GM21576 (cell line): ENCODE measurements at regions not wholly inside any gene's neighbourhood (a gene's known extent, or its start where the extent isn't known, plus 50 kb on each side); places are given as distances from the start of the nearest gene placed in this dataset.

Experiments used
- ATAC-seq: cut with Tn5 transposase; IDR thresholded peaks from one replicate; pipeline ENCODE4 v1.9.1; 2021; ENCODE audit warnings: mild to moderate bottlenecking, moderate library complexity; ENCODE audit not compliant: unreplicated experiment

- ATAC-seq: no peak
Measured at GRCh38 chr2:74063486-74063885, 78.8 kb downstream of the TET3 start.

GRCh38 chr2:74065456-74065855, 80.7 kb downstream of the TET3 start:
- ATAC-seq: no peak

- no peak for ATAC-seq
Measured at GRCh38 chr2:74066491-74067203, 81.1 kb downstream of the BOLA3 start.

DNA sequence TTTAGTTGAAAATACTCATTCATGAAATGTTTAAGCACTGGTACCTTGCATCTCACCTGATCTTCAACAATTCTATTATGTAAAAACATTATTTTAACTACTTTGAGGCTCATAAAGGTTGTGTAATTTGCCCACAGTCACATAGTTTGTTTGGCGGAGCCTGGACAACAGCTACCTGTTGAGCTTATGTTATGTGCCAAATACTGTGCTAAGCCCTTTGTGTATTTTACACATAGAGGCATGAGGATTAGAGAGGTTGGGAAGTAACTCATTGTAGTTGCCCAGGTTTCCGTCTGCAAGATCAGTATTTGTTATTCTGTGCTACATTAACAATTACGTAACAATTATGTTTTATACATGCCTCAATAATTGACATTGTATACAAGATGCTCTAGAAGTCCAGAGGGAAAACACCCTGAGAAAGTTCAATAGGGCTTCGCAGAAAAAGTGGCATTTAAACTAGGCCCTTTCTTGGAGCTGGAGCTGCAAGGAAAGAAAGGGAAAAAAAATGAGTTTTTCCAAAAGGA, 80.4 kb downstream of the BOLA3 start:
- ATAC-seq: no peak

DNA sequence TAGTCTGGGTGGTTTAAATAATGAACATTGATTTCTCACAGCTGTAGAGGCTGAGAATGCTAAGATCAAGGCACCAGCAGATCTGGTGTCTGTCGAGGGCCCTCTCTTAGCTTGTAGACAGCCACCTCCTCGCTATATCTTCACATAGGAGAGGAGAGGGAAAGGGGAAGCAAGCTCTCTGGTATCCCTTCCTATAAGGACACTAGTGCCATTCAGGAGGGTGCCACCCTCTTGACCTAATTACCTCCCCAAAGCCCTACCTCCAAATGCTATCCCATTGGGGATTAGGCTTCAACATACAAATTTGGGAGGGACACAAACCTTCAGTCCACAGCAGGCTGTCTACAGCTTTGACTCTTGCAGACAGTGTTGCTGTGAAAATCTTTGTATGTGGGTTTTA, 76.7 kb downstream of the BOLA3 start:
- no peak for ATAC-seq

DNA sequence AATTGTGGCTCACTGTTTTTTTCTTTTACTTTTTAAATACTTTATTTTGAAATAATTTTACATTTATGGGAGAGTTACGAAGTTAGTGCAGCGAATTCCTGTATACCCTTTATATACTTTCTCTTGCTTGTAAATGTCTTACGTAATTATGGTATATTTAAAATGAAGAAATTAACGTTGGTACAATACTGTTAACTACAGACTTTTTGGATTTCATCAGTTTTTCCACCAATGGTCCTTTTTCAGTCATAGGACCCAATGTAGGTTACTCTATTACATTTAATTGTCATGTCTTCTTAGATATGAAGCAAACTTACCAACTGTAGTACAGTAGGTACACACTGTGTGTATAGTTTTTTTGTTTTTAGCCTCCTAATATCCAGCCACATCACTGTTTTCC, 76.3 kb downstream of the BOLA3 start:
- no peak for ATAC-seq

- no peak for ATAC-seq
Measured at GRCh38 chr2:74072565-74072964, 75.1 kb downstream of the BOLA3 start.

DNA sequence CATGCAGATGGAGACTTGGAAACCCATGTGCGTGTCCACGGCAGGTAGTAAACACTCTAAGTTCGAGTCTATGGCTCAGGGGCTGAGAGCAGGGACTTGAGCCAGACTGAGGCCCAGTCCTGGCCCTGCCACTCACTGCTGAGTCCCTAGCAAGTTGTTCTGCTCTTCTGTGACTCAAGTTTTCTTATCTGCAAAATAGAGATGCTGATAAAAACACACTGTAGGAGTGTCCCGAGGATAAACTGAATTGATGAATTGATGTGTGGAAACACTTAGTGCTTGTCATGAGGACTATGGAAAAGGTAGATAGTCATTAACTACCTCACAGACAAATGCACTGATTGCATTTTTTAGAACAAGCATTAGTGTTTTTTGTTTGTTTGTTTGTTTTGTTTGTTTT, 73.2 kb downstream of the BOLA3 start:
- no peak for ATAC-seq

DNA sequence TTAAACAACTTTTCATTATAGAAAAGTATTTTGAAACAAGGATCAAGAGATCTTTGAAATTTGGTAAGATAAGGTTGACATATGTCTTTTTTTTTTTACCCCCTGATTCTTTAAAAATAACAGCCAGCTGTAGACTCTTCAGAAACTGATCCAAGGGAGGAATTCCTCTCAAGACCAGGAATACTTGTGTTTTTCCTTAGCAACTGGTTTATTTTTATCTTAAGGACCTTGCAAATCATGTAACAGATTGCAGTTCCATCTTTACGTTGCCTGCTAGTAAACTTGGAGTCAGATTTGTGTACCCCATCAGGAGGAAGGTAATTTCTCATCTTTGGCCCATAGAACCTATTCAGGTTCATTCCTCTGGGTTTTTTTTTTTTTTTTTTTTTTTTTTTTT, 71.6 kb downstream of the BOLA3 start:
- ATAC-seq: no peak

DNA sequence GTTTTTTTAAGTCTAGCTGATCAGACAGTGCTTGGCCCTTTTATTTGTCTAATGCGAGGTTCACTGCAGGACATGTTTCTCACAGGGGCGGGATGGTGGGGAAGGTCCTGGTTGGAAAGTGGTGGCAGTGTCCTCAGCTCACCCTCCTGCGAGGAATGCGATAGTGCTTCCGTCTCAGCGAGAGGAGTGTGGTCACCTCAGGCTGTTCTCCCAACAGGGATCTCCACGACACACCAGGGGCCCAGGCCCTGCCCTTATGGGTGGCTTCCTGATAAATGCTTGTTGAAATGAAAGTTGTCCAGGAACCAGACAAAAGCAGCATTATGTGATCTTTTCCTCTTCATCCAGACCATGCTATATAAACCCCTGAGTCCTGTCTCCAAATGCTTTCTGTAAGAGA, 70.1 kb downstream of the BOLA3 start:
- ATAC-seq: no peak

DNA sequence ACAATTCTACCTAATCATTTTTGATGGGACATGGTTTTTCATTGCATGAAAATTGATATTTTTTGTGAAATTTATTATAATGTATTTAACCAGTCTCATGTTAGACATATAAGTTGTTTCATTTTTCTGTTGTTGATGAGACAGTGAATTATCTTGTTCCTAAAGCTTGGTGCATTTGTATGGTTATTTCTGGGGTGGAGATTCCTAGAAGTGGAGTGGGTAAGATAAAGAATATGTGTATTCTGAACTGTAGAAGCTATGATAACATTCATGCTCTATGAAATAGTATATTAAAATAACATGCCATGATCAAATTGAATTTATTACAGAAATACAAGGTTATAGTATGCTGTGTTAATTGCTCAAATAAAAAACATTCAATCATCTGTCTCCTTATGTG, 69.2 kb downstream of the BOLA3 start:
- no peak for ATAC-seq

DNA sequence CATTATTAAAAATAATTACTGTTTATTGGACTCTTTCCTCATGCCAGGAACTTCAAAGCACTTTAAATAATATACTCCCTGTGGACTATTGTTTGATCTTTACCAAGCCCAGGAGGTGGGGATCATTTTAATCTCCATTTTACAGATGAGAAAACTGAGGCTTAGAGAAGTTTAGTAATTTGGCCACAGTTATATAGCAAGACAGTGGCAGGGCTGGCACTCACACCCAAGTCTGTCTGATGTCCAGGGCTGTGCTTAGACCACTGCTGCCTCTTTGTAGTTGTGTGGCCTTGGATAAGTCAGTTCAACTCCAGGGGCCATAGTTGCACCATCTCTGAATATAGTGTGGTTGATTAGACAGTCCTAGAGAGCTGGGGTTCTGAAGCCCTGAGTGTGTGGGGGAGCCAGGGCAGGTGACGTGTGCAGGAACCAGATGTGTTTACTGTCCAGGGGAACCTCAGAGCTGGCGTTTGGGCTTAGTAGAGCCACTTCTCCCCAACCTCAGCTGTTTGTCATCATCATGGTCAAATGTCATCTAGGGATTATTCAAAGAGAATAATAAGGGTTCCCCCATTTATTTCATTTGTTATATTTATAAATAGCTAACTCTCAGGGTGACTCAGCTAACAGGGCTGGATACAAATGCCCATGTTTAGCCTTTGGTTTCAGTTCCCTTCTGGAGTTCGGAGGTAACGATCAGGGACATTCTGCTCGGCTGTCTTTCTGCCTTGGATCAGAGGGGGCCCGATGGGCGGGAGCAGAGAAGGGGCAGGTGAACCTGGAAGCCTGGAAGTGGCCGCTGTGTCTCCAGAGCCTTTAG, 68.0 kb downstream of the BOLA3 start:
- peak; percentile 74 for ATAC-seq

GRCh38 chr2:74080346-74080745, 67.4 kb downstream of the BOLA3 start:
- peak; percentile 32 for ATAC-seq

DNA sequence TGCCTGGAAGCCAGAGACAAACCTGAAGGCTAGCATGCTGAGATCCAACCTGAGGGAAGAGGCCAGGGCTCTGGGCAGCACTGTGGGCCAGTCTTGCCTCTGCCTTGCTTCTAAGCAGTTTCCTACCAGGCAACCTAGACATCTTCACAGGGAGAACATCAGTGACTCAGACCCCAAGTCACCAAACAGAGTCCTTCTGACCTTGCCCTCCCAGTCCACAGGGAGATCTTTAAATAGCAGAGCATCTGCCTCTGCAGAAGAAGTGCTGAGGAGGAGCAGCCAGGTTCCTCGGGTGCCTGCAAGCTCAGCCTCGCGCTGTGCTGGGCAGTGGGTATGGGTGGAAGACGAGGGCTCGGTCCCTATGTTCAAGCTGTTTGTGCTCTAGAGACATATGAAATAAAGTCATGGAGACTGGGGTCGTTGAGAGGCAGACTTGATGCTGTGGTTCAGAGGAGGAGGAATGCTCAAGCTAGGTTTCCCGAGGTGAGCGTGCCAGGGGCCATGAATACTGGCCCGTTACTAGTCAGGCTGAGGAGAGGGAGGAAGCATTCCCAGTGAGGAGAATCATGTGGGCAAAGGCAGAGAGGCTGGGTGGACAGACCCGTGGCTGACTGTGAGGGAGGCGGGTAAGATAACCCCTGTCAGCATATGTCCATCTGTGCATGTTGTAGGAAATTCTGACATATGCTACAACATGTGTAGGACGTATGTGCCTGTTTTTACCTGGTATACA, 66.5 kb downstream of the BOLA3 start:
- no peak for ATAC-seq

- ATAC-seq: no peak
Measured at GRCh38 chr2:74081763-74082110, 66.0 kb downstream of the BOLA3 start.

DNA sequence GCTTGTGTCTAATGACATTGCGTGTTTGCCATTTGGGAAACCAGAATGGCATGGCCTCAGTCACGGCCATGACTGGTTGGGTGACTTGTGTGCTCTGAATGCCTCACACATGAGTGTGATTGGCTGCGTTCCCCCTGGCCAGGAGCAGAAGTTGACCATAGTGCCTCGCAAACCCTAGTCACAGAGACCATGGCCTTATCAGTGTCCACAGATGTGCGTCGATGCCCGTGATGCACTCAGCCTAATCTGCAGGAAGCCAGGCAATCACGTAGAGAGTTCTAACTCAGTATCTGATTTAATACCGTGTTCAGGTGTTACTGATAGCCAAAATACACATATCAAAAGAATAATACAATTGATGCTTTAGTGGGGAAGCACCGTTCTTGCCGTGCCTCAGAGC, 64.0 kb downstream of the BOLA3 start:
- ATAC-seq: no peak
